Osteocyte (in vitro differentiated cells): ENCODE measurements at regions not wholly inside any gene's neighbourhood (a gene's known extent, or its start where the extent isn't known, plus 50 kb on each side); places are given as distances from the start of the nearest gene placed in this dataset.
"Not testable (repeated sequence)": the region's sequence is repeated elsewhere in the genome, so short reads cannot be mapped to it uniquely, and the experiment has no call there.

ENCODE experiments used
- DNase-seq: peaks from one replicate; pipeline ENCODE4 v3.0.0; 2021; ENCODE audit warnings: mixed read lengths; ENCODE audit not compliant: unreplicated experiment; ENCODE audit errors: extremely low spot score
- H3K27ac Mint-ChIP-seq: one replicate; pipeline ENCODE4 v1.8.0; 2021; ENCODE audit warnings: mild to moderate bottlenecking, mixed read lengths; ENCODE audit not compliant: unreplicated experiment
- H3K27me3 Mint-ChIP-seq: one replicate; pipeline ENCODE4 v1.8.0; 2021; ENCODE audit warnings: mixed read lengths; ENCODE audit not compliant: unreplicated experiment
- H3K36me3 Mint-ChIP-seq: one replicate; pipeline ENCODE4 v1.8.0; 2021; ENCODE audit warnings: mixed read lengths; ENCODE audit not compliant: unreplicated experiment
- H3K4me1 Mint-ChIP-seq: one replicate; pipeline ENCODE4 v1.8.0; 2021; ENCODE audit warnings: mixed read lengths; ENCODE audit not compliant: unreplicated experiment
- H3K4me3 Mint-ChIP-seq: one replicate; pipeline ENCODE4 v1.8.0; 2021; ENCODE audit warnings: mild to moderate bottlenecking, moderate library complexity, mixed read lengths; ENCODE audit not compliant: unreplicated experiment
- H3K9me3 Mint-ChIP-seq: one replicate; pipeline ENCODE4 v1.8.0; 2021; ENCODE audit warnings: mixed read lengths; ENCODE audit not compliant: unreplicated experiment
- CTCF ChIP-seq: fragments of 200-600 bp; sonication (generic); IDR thresholded peaks from 2 replicates; pipeline ENCODE4 v1.5.0; 2021; ENCODE audit warnings: antibody characterized with exemption, mild to moderate bottlenecking, moderate library complexity

- H3K27ac Mint-ChIP-seq, result peak overlapping the region; percentile 34
- H3K9me3 Mint-ChIP-seq, result no peaks in the 10 kb centered on the region
- H3K4me3 Mint-ChIP-seq, result no peak overlapping the region
- no peaks in the 10 kb centered on the region for H3K36me3 Mint-ChIP-seq
- peaks cover 15% of the 10 kb centered on the region for H3K4me1 Mint-ChIP-seq
- no peaks in the 10 kb centered on the region for H3K27me3 Mint-ChIP-seq
- peak; percentile 78 for DNase-seq
- TF ChIP-seq CTCF, result no peak
These were observed 132.8 kb downstream of the LAT start for GRCh38 chr16:29117631-29118030.

GRCh38 chr16:29116980-29117379 lies 132.1 kb downstream of the LAT start:
- peaks cover 4% of the 10 kb centered on the region for H3K27me3 Mint-ChIP-seq
- H3K9me3 Mint-ChIP-seq, result no peaks in the 10 kb centered on the region
- H3K27ac Mint-ChIP-seq, result no peak overlapping the region
- peak; percentile 62 for DNase-seq
- no peak for TF ChIP-seq CTCF
- no peak overlapping the region for H3K4me3 Mint-ChIP-seq
- H3K4me1 Mint-ChIP-seq, result peaks cover 15% of the 10 kb centered on the region
- H3K36me3 Mint-ChIP-seq, result no peaks in the 10 kb centered on the region

GRCh38 chr16:29116207-29116606 lies 131.4 kb downstream of the LAT start:
- peak; percentile 42 for DNase-seq
- not testable (repeated sequence) for H3K27me3 Mint-ChIP-seq, H3K36me3 Mint-ChIP-seq, H3K27ac Mint-ChIP-seq, H3K9me3 Mint-ChIP-seq, H3K4me3 Mint-ChIP-seq
- peaks cover 15% of the 10 kb centered on the region for H3K4me1 Mint-ChIP-seq

- H3K27me3 Mint-ChIP-seq, result peaks cover 14% of the 10 kb centered on the region
- H3K27ac Mint-ChIP-seq, H3K4me3 Mint-ChIP-seq, DNase-seq, H3K36me3 Mint-ChIP-seq, H3K9me3 Mint-ChIP-seq: not testable (repeated sequence)
- peaks cover 14% of the 10 kb centered on the region for H3K4me1 Mint-ChIP-seq
These were observed 130.9 kb downstream of the LAT start for GRCh38 chr16:29115802-29116141.

GRCh38 chr16:29114989-29115801 lies 130.3 kb downstream of the LAT start:
- TF ChIP-seq CTCF, result peak; percentile 84
- Mint-ChIP-seq H3K4me1 (peaks cover 13% of the 10 kb centered on the region), H3K27me3 (peaks cover 14% of the 10 kb centered on the region)
- H3K36me3 Mint-ChIP-seq, H3K27ac Mint-ChIP-seq, H3K9me3 Mint-ChIP-seq, H3K4me3 Mint-ChIP-seq: not testable (repeated sequence)
- DNase-seq, result peak; percentile 71

- Mint-ChIP-seq H3K36me3 (no peaks in the 10 kb centered on the region), H3K4me1 (peaks cover 13% of the 10 kb centered on the region), H3K9me3 (no peaks in the 10 kb centered on the region), H3K4me3 (no peak overlapping the region), H3K27me3 (peaks cover 14% of the 10 kb centered on the region), H3K27ac (no peak overlapping the region)
- no peak for TF ChIP-seq CTCF
- peak; percentile 34 for DNase-seq
These were observed 129.7 kb downstream of the LAT start for GRCh38 chr16:29114574-29114973.

GRCh38 chr16:29113446-29113845 lies 128.6 kb downstream of the LAT start:
- H3K4me3 Mint-ChIP-seq, H3K27ac Mint-ChIP-seq, H3K9me3 Mint-ChIP-seq, H3K36me3 Mint-ChIP-seq, DNase-seq: not testable (repeated sequence)
- Mint-ChIP-seq H3K4me1 (peaks cover 16% of the 10 kb centered on the region), H3K27me3 (peaks cover 14% of the 10 kb centered on the region)
